Lower leg skin (tissue), 3 donors: ENCODE measurements at regions not wholly inside any gene's neighbourhood (a gene's known extent, or its start where the extent isn't known, plus 50 kb on each side); places are given as distances from the start of the nearest gene placed in this dataset.

ENCODE experiments used
- CTCF ChIP-seq, 3 donors: fragments of 450-650 bp; IDR thresholded peaks; one replicate each; pipeline ENCODE4 v1.5.1; 2016; ENCODE audit warnings: antibody characterized with exemption in 3 of 3, mild to moderate bottlenecking in 3 of 3, moderate library complexity in 2 of 3
- POLR2A ChIP-seq, 2 donors: fragments of 450-650 bp; IDR thresholded peaks; one replicate each; pipeline ENCODE4 v1.6.1; 2016 to 2017; ENCODE audit warnings: antibody characterized with exemption in 2 of 2, mild to moderate bottlenecking in 1 of 2, moderate library complexity in 1 of 2

- TF ChIP-seq CTCF (IDR thresholded peaks at IDR 0.05) (no peak), POLR2A (IDR thresholded peaks at IDR 0.05) (no peak)
Observed at GRCh38 chr20:39347626-39348025, 385.5 kb downstream of the DHX35 start.
